ENCODE measurements at regions not wholly inside any gene's neighbourhood (a gene's known extent, or its start where the extent isn't known, plus 50 kb on each side); places are given as distances from the start of the nearest gene placed in this dataset.

DNA sequence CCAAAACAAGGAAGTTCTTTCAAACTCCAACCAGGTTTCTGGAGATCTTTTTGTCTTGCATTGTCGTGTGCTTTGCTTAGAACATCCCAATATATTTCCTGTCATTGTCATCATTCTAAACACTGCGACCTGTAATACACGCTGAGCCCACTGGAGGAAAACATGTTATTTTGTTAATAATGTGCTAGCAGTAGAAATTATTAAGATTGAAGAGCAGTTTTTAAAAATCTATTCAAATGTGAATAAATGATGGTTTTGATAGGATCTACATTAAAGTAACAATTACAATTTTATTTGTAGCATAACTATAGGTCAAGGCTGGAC, 268.5 kb downstream of the PTPRC start:
- TF ChIP-seq, protein P1, sequence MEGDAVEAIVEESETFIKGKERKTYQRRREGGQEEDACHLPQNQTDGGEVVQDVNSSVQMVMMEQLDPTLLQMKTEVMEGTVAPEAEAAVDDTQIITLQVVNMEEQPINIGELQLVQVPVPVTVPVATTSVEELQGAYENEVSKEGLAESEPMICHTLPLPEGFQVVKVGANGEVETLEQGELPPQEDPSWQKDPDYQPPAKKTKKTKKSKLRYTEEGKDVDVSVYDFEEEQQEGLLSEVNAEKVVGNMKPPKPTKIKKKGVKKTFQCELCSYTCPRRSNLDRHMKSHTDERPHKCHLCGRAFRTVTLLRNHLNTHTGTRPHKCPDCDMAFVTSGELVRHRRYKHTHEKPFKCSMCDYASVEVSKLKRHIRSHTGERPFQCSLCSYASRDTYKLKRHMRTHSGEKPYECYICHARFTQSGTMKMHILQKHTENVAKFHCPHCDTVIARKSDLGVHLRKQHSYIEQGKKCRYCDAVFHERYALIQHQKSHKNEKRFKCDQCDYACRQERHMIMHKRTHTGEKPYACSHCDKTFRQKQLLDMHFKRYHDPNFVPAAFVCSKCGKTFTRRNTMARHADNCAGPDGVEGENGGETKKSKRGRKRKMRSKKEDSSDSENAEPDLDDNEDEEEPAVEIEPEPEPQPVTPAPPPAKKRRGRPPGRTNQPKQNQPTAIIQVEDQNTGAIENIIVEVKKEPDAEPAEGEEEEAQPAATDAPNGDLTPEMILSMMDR (conservative IDR thresholded peaks at IDR 0.05; ENCODE audit: low read depth, low read length), result no peak
- no peak for DNase-seq (ENCODE audit: low read depth)

DNA sequence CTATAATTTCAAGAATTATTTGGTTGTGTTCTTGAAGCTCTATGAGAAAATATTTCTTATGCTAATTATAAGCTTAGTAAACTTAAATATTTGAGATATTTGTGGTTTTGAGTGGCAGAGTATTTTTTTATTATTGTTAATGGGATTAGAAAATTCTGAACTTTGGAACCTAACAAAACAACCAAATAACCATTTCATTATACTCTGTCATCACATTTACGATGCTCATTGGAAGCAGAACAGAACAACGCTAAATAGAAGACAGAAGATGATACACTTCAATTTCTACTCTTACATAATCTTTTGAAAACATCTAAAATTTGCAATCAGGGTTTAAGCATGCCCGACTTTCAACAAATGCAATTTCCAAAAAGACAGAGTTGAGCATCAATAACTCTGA, 270.2 kb downstream of the PTPRC start:
- no peak for DNase-seq (ENCODE audit: low read depth)
- no peak overlapping the region for H3K4me3 ChIP-seq (ENCODE audit: low read depth, low read length)
- TF ChIP-seq, protein P1 (conservative IDR thresholded peaks at IDR 0.05; ENCODE audit: low read depth, low read length), result no peak

More for the DNA sequence above, 268.5 kb downstream of the PTPRC start:
- H3K4me3 ChIP-seq (ENCODE audit: low read depth, low read length), result no peak overlapping the region

DNA sequence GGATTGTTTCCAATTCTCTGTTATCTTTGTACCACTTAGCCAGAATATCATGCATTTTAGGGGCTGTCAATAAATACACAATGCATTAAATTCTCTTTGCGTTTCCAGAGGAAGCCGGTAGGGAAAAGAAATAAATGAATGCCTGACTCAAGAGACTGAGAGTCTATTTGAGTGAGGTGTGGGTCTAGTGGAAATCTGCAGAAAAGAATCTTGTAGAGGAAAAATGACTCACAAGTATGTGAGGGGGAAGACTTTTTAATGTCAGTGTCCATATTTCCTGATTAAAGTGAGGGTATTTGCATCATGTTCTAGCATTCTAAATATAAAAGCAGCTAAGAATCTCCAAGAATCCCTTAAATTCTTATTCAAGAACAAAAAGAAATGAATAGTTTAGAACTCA, 271.1 kb downstream of the PTPRC start:
- no peak overlapping the region for H3K4me3 ChIP-seq (ENCODE audit: low read depth, low read length)
- DNase-seq (ENCODE audit: low read depth), result no peak
- TF ChIP-seq, protein P1 (conservative IDR thresholded peaks at IDR 0.05; ENCODE audit: low read depth, low read length), result no peak

DNA sequence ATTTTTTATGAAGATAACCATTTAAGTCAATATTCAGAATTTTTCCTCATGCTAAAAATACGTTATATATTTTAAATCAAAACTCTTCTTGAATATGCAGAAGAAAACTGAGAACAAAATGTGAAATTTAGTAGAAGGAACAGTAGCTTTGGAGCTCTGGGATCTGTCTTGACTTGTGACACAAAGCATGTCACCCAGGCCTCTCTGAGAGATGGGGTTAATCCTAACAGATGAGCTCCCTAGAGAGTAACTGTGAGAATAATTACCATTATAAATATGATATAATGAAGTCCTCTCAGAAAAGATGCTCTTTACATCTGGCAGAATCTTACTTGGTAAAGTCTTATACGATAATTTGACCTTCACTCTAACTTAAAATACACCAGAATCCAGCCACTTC, 272.0 kb downstream of the PTPRC start:
- DNase-seq (ENCODE audit: low read depth), result no peak
- H3K4me3 ChIP-seq (ENCODE audit: low read depth, low read length), result no peak overlapping the region
- TF ChIP-seq, protein P1 (conservative IDR thresholded peaks at IDR 0.05; ENCODE audit: low read depth, low read length), result no peak

DNA sequence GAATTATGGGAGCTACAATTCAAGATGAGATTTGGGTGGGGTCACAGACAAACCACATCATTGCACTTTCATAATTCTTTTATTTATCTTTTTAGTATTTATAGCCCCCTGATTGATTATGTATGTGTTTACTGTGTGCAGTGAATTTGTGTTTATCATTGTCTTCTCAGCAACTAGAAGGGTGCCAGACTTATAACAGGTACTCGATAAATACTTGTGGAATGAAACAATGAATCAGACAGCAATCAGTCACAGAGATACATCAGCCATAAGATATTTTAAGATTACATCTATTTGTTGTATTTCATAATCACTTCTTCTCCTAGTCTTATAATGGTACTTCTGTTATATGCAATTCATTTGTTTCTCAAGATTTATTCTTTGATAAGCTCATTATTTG, 273.2 kb downstream of the PTPRC start:
- DNase-seq (ENCODE audit: low read depth), result no peak
- TF ChIP-seq, protein P1 (conservative IDR thresholded peaks at IDR 0.05; ENCODE audit: low read depth, low read length), result no peak

DNA sequence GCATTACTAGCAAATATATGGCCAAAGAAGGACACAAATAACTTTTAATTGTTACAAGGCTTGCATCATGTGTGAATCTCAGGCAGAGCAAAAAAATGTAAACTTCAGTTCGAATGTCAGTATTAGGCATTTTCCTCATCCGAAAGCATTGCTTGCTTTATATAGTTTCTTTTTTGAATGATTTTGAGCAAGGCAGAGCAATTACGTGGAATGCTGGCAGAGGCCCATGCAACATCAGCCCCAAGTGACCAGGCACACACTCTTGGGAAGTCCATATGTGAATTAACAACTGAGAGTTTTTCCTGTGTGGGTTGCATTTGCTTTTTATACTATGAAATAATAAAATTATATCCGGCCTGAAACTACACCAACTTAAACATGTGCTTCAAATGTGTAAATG, 274.8 kb downstream of the PTPRC start:
- H3K4me3 ChIP-seq (ENCODE audit: low read depth, low read length), result no peak overlapping the region
- no peak for DNase-seq (ENCODE audit: low read depth)

More for the DNA sequence above, 273.2 kb downstream of the PTPRC start:
- no peak overlapping the region for H3K4me3 ChIP-seq (ENCODE audit: low read depth, low read length)

More for the DNA sequence above, 274.8 kb downstream of the PTPRC start:
- TF ChIP-seq, protein P1 (conservative IDR thresholded peaks at IDR 0.05; ENCODE audit: low read depth, low read length), result no peak

Data from epithelial cell of proximal tubule (primary cell).